ENCODE measurements at regions not wholly inside any gene's neighbourhood (a gene's known extent, or its start where the extent isn't known, plus 50 kb on each side); places are given as distances from the start of the nearest gene placed in this dataset.

- H3K4ac ChIP-seq (ENCODE audit: low read depth in 1 of 2, low read length in 2 of 2), result no peak overlapping the region
- no peak overlapping the region for H3K4me2 ChIP-seq (ENCODE audit: low read length, poor library complexity, severe bottlenecking)
- H3K4me3 ChIP-seq (ENCODE audit: insufficient read depth in 1 of 2, low read depth in 1 of 2, low read length in 2 of 2), result no peak overlapping the region
- no peak overlapping the region for H3K23ac ChIP-seq (ENCODE audit: low read length in 2 of 2)
- H3K27ac ChIP-seq (ENCODE audit: low read length, poor library complexity, severe bottlenecking), result no peak overlapping the region
- H3K9ac ChIP-seq (ENCODE audit: low read length), result no peak overlapping the region
- no peak overlapping the region for H2AFZ ChIP-seq (ENCODE audit: low read depth, low read length)
- peak overlapping the region in 1 of 2 experiments; percentile 21 for H3K18ac ChIP-seq (ENCODE audit: low read depth in 1 of 2, low read length in 2 of 2)
- no peaks in the 10 kb centered on the region for H3K36me3 ChIP-seq (ENCODE audit: control insufficient read depth in 1 of 2, insufficient read depth in 2 of 2, low read depth in 1 of 2, low read length in 2 of 2)
- no peaks in the 10 kb centered on the region for H3K9me3 ChIP-seq (ENCODE audit: control insufficient read depth, low read length)
- no peak overlapping the region for H2BK120ac ChIP-seq (ENCODE audit: low read depth, low read length)
- H4K8ac ChIP-seq (ENCODE audit: low read length), result no peak overlapping the region
- no peak overlapping the region for H2BK15ac ChIP-seq (ENCODE audit: low read depth, poor library complexity, severe bottlenecking)
- no peak overlapping the region for H2BK12ac ChIP-seq (ENCODE audit: low read length in 2 of 2)
- H2BK5ac ChIP-seq (ENCODE audit: low read depth, low read length, poor library complexity, severe bottlenecking), result no peak overlapping the region
- DNase-seq, result no peak
- WGBS, result 87% methylated on average over 2 of the region's 2 CpGs
- no peak overlapping the region for H2AK5ac ChIP-seq (ENCODE audit: low read length, severe bottlenecking)
- H3K14ac ChIP-seq (ENCODE audit: low read length in 2 of 2), result no peak overlapping the region
- H3K79me1 ChIP-seq (replicated peaks; ENCODE audit: low read length, poor library complexity, severe bottlenecking), result no peaks in the 10 kb centered on the region
- no peaks in the 10 kb centered on the region for H3K4me1 ChIP-seq (ENCODE audit: control insufficient read depth, insufficient read depth, low read depth, low read length)
- H4K91ac ChIP-seq (ENCODE audit: low read length), result no peak overlapping the region
- no peaks in the 10 kb centered on the region for H3K27me3 ChIP-seq (ENCODE audit: control insufficient read depth in 1 of 2, insufficient read depth in 1 of 2, low read length in 2 of 2)
These were observed 943.8 kb downstream of the NR2F1-AS1 start for GRCh38 chr5:92637247-92637646.

GRCh38 chr5:92635001-92635461 is 946.0 kb downstream of the NR2F1-AS1 start:
- Histone ChIP-seq H3K79me1 (replicated peaks; ENCODE audit: low read length, poor library complexity, severe bottlenecking) (no peaks in the 10 kb centered on the region), H3K4me1 (ENCODE audit: control insufficient read depth, insufficient read depth, low read depth, low read length) (no peaks in the 10 kb centered on the region), H3K4me3 (ENCODE audit: insufficient read depth in 1 of 2, low read depth in 1 of 2, low read length in 2 of 2) (no peak overlapping the region), H3K27ac (ENCODE audit: low read length, poor library complexity, severe bottlenecking) (no peak overlapping the region), H3K4me2 (ENCODE audit: low read length, poor library complexity, severe bottlenecking) (no peak overlapping the region), H4K91ac (ENCODE audit: low read length) (peak overlapping the region; percentile 71), H3K4ac (ENCODE audit: low read depth in 1 of 2, low read length in 2 of 2) (peak overlapping the region in 1 of 2 experiments; percentile 10), H3K23ac (ENCODE audit: low read length in 2 of 2) (no peak overlapping the region), H3K27me3 (ENCODE audit: control insufficient read depth in 1 of 2, insufficient read depth in 1 of 2, low read length in 2 of 2) (no peaks in the 10 kb centered on the region), H3K18ac (ENCODE audit: low read depth in 1 of 2, low read length in 2 of 2) (peak overlapping the region; percentile 3 to 28), H4K8ac (ENCODE audit: low read length) (peak overlapping the region; percentile 38), H3K9me3 (ENCODE audit: control insufficient read depth, low read length) (no peaks in the 10 kb centered on the region), H2AK5ac (ENCODE audit: low read length, severe bottlenecking) (no peak overlapping the region), H2AFZ (ENCODE audit: low read depth, low read length) (no peak overlapping the region), H2BK15ac (ENCODE audit: low read depth, poor library complexity, severe bottlenecking) (no peak overlapping the region), H2BK5ac (ENCODE audit: low read depth, low read length, poor library complexity, severe bottlenecking) (no peak overlapping the region), H3K9ac (ENCODE audit: low read length) (no peak overlapping the region), H3K14ac (ENCODE audit: low read length in 2 of 2) (no peak overlapping the region), H2BK12ac (ENCODE audit: low read length in 2 of 2) (peak overlapping the region; percentile 57 to 78), H3K36me3 (ENCODE audit: control insufficient read depth in 1 of 2, insufficient read depth in 2 of 2, low read depth in 1 of 2, low read length in 2 of 2) (no peaks in the 10 kb centered on the region), H2BK120ac (ENCODE audit: low read depth, low read length) (no peak overlapping the region)
- WGBS, result 71% methylated on average over 7 of the region's 11 CpGs
- no peak for DNase-seq

GRCh38 chr5:92633875-92634487 is 947.0 kb downstream of the NR2F1-AS1 start:
- Histone ChIP-seq H3K4me1 (ENCODE audit: control insufficient read depth, insufficient read depth, low read depth, low read length) (no peaks in the 10 kb centered on the region), H2BK12ac (ENCODE audit: low read length in 2 of 2) (no peak overlapping the region), H4K8ac (ENCODE audit: low read length) (no peak overlapping the region), H3K9ac (ENCODE audit: low read length) (no peak overlapping the region), H3K36me3 (ENCODE audit: control insufficient read depth in 1 of 2, insufficient read depth in 2 of 2, low read depth in 1 of 2, low read length in 2 of 2) (no peaks in the 10 kb centered on the region), H4K91ac (ENCODE audit: low read length) (no peak overlapping the region), H3K27ac (ENCODE audit: low read length, poor library complexity, severe bottlenecking) (no peak overlapping the region), H3K9me3 (ENCODE audit: control insufficient read depth, low read length) (no peaks in the 10 kb centered on the region), H2BK15ac (ENCODE audit: low read depth, poor library complexity, severe bottlenecking) (no peak overlapping the region), H2BK5ac (ENCODE audit: low read depth, low read length, poor library complexity, severe bottlenecking) (no peak overlapping the region), H2AFZ (ENCODE audit: low read depth, low read length) (no peak overlapping the region), H3K4me3 (ENCODE audit: insufficient read depth in 1 of 2, low read depth in 1 of 2, low read length in 2 of 2) (no peak overlapping the region), H2AK5ac (ENCODE audit: low read length, severe bottlenecking) (no peak overlapping the region), H3K4ac (ENCODE audit: low read depth in 1 of 2, low read length in 2 of 2) (no peak overlapping the region), H3K23ac (ENCODE audit: low read length in 2 of 2) (no peak overlapping the region), H3K14ac (ENCODE audit: low read length in 2 of 2) (no peak overlapping the region), H3K27me3 (ENCODE audit: control insufficient read depth in 1 of 2, insufficient read depth in 1 of 2, low read length in 2 of 2) (no peaks in the 10 kb centered on the region), H3K79me1 (replicated peaks; ENCODE audit: low read length, poor library complexity, severe bottlenecking) (no peaks in the 10 kb centered on the region), H2BK120ac (ENCODE audit: low read depth, low read length) (no peak overlapping the region), H3K4me2 (ENCODE audit: low read length, poor library complexity, severe bottlenecking) (no peak overlapping the region), H3K18ac (ENCODE audit: low read depth in 1 of 2, low read length in 2 of 2) (peak overlapping the region in 1 of 2 experiments; percentile 8)
- 84% methylated on average over 4 of the region's 5 CpGs for WGBS
- DNase-seq, result peak; percentile 47

- Histone ChIP-seq H3K79me1 (replicated peaks; ENCODE audit: low read length, poor library complexity, severe bottlenecking) (no peaks in the 10 kb centered on the region), H2BK5ac (ENCODE audit: low read depth, low read length, poor library complexity, severe bottlenecking) (no peak overlapping the region), H3K4me3 (ENCODE audit: insufficient read depth in 1 of 2, low read depth in 1 of 2, low read length in 2 of 2) (no peak overlapping the region), H3K27me3 (ENCODE audit: control insufficient read depth in 1 of 2, insufficient read depth in 1 of 2, low read length in 2 of 2) (no peaks in the 10 kb centered on the region), H3K4me1 (ENCODE audit: control insufficient read depth, insufficient read depth, low read depth, low read length) (no peaks in the 10 kb centered on the region), H2BK12ac (ENCODE audit: low read length in 2 of 2) (no peak overlapping the region), H3K23ac (ENCODE audit: low read length in 2 of 2) (no peak overlapping the region), H3K4ac (ENCODE audit: low read depth in 1 of 2, low read length in 2 of 2) (no peak overlapping the region), H4K91ac (ENCODE audit: low read length) (no peak overlapping the region), H3K14ac (ENCODE audit: low read length in 2 of 2) (no peak overlapping the region), H2AK5ac (ENCODE audit: low read length, severe bottlenecking) (no peak overlapping the region), H2BK15ac (ENCODE audit: low read depth, poor library complexity, severe bottlenecking) (no peak overlapping the region), H2AFZ (ENCODE audit: low read depth, low read length) (no peak overlapping the region), H4K8ac (ENCODE audit: low read length) (no peak overlapping the region), H3K9ac (ENCODE audit: low read length) (no peak overlapping the region), H3K27ac (ENCODE audit: low read length, poor library complexity, severe bottlenecking) (no peak overlapping the region), H3K9me3 (ENCODE audit: control insufficient read depth, low read length) (no peaks in the 10 kb centered on the region), H3K36me3 (ENCODE audit: control insufficient read depth in 1 of 2, insufficient read depth in 2 of 2, low read depth in 1 of 2, low read length in 2 of 2) (no peaks in the 10 kb centered on the region), H2BK120ac (ENCODE audit: low read depth, low read length) (peak overlapping the region; percentile 61), H3K4me2 (ENCODE audit: low read length, poor library complexity, severe bottlenecking) (no peak overlapping the region), H3K18ac (ENCODE audit: low read depth in 1 of 2, low read length in 2 of 2) (peak overlapping the region in 1 of 2 experiments; percentile 43)
- no peak for DNase-seq
These were observed 947.8 kb downstream of the NR2F1-AS1 start for GRCh38 chr5:92633176-92633575.
